GM19372 (cell line): ENCODE measurements at regions not wholly inside any gene's neighbourhood (a gene's known extent, or its start where the extent isn't known, plus 50 kb on each side); places are given as distances from the start of the nearest gene placed in this dataset.

Experiments
- ATAC-seq: cut with Tn5 transposase; IDR thresholded peaks from one replicate; pipeline ENCODE4 v1.9.1; 2021; ENCODE audit warnings: mild to moderate bottlenecking, low read depth, moderate library complexity; ENCODE audit not compliant: unreplicated experiment

DNA sequence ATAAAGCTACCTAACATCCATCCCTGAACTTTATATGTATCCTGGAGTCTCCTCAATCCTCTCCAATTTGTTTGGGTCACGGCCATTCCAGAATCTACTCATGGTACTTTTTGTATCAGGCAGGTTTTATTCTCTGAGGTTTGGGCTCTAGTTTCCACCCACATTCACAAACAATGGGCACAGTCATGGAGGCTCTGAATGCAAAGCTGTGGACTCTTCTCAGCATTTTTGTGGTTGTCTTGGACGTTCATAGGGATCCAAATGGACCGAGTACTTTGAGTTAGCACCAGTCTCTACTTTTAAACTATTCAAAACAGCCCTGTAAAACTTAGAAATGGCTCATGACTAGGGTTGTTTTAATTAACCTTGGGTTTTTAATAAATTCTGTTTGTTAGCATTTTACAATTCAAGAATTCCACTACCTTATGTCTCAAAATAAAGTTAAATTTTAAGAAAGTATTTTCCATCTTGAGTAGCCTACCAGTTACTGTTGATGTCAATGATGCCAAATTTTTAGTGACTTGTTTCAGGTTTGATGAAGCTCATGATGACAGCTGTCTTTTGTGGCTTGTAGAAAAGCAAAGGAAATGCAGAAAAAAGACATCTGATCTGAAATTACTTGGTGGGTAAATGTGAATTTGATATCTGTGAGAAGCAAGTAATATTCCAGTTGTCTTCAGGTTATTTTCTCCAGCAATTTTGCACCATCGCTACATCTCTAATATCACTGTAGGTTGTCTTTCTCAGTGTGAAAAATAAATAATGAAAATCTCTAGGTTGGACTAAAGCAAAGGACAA, 275.7 kb upstream of the THBS1 start:
- ATAC-seq = no peak

DNA sequence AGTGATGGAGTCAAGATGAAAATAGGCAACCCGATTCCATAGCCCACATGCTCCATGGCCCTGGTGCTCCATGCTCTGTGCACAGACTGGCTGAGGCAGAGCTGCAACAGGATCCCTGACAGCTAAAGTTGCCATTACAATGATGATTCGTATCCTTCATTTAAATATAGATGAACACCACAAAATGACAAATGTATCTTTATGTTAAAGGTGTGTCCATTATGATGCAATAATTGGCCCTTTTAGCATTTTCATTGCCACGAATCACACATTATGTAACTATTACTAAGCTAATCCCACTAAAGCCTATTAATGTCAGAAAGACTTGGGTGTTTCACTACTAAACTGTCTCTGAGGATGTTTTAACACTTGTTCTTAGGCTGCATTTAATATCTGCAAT, 270.2 kb upstream of the THBS1 start:
- no peak for ATAC-seq

DNA sequence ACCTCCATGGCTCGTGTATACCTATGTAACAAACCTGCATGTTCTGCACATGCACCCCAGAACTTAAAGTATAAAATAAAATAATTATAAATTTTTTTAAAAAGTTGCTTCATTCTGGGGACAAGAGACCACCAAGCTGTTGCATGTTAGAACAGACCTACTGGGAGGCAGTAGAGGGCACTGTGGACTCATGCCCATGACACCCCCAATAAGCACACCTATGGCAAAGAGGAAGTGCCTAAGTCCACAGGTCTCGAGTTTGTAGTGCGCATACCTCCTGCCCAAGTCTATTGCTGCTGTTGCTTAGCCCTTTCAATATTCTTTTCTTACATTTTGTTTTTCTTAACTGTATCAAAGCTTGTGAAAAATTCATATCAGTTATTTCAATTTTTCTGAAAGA, 267.9 kb upstream of the THBS1 start:
- no peak for ATAC-seq

DNA sequence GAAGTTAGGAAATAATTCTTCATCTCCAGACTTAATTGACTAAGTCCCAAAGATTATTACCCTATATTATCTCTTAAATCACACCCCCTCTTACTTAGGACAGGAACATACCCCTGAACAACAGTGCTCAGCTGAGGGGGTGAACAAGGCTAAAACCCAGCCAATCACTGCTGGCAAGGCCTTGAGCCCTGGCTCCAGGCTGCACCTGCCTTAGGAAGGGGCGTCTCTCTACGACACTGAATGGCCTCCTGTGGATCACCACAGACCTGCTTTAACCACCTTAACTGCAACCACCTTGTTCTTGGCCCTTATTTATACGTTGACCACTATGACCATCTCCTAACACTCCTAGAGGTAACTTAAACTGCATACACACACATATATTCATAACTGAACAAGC, 267.4 kb upstream of the THBS1 start:
- ATAC-seq = no peak

DNA sequence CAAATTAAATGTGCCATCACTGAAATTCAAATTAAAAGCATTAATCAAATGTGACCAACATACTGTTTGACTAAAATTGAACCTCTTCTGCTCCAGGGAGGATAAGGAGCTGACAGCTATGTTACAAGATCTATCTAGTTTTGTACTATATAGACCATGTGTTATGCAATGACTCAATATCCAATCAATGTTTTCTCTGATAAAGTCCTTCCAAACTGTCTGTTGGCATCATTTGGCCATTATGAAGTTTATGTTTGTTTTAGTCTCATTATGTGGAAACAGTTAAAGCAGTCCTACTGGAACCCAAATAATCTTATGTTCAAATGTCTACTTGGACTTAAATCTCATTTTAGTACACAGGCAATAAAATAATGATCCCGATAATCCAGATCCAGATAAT, 267.0 kb upstream of the THBS1 start:
- ATAC-seq = no peak

DNA sequence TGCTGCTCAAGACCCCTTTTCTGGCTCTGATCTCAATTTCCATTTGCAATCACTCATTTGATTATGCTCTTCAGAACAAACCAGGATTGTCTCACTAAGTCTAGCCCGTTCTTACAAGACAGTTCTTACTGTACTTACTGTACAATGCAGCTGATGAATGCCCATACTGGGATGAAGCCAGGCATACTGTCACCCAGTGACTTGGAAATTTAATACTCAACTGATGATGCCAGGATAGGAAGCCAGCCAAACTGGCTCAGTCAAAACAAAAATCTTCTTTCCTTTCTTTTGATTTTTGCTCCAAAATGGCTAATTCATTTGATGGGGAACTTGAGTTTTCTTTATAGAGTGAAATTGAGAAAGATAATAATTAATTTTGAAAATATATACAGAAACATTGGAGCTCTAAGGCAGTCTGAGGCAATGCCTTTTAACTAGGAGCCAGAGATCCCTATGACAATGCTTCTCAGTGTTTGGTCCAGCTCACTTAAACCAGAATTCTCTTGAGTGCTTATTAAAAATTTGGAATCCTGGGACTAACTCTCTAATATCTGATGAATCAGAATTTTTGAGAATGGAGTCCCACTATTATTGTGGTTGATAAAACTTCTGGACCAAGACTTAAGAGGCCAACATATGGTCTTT, 265.6 kb upstream of the THBS1 start:
- ATAC-seq = no peak

DNA sequence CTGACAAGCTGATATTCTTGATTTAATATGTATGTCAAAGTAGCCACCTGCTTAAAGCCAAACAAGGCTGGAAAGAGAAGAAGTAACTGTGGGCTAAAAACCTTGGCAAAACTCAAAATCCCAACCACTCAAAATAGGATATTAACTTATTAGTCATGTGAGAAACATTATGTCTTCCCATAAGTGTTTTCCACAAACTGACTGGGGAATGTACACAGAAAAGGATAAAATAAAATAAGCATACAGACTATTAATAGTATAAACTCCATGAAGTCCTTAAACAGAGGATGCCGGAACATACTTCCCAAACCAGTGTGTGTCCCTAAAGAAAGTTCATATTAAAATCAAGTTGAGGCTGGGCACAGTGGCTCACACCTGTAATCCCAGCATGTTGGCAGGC, 263.7 kb upstream of the THBS1 start:
- no peak for ATAC-seq

DNA sequence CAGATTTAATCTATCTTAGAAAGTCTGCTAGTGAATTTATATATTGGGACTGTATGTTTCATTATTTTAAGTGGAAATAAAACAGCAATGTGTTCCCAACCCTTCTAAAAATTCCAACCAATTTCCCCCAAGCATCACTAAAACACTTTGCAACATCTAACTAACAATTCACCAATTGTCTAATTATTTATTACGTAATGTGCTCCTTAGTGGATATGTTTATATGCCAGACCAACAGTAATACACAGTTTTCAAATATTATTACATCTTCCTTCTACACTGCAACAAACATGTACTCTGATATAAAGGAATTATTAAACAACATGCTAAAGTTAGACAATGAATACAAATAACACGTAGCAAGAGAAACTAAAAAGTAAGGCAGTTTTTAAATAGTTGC, 262.6 kb upstream of the THBS1 start:
- ATAC-seq = no peak

DNA sequence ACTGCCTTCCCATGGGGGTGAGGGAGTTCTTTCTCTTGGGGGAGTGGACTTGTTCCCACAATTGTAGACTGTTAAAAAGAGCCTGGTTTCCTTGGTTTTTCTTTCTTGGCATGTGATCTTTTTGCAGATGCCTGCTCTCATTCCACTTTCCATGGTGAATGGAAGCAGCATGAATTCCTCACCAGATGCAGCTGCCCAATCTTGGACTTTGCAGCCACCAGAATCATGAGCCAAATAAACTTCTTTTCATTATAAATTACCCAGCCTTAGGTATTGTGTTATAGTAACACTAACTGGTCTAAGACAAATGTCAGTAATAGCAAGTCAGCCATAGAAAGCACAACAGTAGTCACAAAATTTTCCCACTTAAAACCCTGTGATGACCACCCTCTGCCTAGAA, 260.5 kb upstream of the THBS1 start:
- no peak for ATAC-seq

DNA sequence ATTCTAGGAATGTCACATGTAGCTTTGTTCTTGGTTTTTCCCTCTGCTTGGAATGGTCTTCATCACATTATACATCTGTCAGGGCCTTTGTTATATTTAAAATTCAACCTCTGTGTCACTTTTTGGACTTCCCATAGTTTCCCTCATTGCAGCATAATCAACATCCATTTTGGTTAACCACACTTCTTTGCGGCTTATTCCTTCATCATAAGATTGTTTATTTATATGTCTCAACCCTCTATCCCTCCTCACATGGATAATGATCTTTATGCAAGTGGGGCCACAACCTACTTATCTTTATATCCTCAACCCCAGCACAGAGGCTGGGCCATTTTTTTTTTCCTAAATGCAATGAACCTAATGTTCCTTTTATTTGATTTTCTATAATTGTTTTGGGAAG, 260.0 kb upstream of the THBS1 start:
- ATAC-seq = no peak

DNA sequence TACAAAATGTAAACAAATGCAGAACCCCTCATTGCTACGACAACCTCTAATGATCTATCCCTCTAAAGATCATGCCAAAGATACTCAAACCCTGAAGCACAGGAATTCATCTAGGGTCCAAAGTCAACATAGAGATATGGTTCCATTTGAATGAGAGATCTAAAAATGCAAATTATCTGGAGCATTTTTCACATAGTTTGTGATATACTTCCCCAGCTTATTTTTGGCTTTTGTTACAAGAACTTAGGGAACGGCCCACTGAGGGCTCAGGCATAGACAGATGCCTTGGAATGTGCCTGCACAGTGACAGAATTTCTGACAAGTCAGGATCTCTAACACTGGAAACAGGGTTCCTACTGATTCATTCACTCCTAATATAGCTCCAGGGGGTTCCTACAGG, 258.9 kb upstream of the THBS1 start:
- ATAC-seq = no peak

DNA sequence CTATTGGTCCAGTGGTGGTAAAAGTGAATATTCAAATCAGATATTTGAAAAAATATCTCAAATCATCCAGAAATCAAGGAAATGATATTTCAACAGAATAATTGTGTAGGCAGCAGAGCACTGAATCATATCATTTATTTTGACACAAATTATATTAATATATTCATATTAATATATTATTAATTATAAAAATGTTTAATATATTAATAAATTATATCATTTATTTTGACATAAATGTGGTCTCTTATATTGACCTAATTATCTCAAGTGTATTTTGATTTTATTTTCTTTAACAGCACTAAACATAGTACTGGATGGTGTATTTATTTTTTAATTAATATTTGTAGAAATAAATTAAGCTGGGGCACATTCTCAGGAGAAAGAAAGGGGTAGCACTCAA, 257.7 kb upstream of the THBS1 start:
- ATAC-seq = no peak

DNA sequence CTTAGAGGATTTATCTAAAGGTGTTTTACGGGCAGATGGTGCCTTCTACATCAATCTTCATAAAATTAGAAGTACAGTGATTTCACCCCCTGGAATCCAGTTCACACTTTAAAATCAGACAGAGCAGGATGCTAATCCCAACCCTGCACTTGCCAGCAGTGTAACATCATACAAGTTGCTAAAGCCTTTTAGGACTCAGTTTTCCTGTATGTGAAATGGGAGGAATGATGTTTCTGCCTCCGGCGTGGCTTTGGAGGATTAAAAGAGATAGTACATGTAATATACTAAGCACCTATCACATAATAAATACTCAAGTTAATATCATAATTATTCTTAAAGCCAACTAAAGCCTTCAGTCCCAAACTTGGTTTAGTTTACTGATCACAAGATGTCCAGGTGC, 257.2 kb upstream of the THBS1 start:
- ATAC-seq = no peak

DNA sequence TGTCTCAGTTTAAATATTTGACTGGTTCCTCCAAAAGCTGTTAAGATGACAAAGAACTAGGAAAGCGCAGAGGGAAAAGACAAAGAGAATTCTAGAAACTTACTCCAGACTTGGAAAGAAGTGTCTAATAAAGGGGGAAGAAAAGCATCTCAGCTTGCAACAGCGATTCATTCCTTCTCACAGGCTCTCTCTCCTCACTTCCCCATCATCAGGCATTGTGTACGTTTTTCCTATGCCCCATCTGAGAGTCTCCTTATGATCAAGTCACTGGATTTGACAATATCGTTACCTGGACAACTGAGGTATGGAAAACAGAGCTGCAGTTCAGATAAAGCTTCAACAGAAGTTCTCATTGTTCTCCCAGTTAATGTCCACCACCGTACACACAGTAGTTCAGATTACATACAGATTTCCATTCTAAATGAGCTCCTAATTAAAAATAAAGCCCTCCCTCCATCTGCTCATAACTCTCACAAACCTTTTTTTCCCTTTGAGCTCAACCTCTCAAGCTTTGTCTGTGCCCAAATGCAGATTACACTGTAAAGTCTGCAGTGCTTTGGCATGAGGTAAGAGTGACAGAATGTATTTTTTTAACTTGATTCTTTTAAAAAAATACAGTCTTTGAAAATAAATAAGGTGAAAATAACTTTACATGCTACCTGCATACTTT, 254.4 kb upstream of the THBS1 start:
- ATAC-seq = no peak

DNA sequence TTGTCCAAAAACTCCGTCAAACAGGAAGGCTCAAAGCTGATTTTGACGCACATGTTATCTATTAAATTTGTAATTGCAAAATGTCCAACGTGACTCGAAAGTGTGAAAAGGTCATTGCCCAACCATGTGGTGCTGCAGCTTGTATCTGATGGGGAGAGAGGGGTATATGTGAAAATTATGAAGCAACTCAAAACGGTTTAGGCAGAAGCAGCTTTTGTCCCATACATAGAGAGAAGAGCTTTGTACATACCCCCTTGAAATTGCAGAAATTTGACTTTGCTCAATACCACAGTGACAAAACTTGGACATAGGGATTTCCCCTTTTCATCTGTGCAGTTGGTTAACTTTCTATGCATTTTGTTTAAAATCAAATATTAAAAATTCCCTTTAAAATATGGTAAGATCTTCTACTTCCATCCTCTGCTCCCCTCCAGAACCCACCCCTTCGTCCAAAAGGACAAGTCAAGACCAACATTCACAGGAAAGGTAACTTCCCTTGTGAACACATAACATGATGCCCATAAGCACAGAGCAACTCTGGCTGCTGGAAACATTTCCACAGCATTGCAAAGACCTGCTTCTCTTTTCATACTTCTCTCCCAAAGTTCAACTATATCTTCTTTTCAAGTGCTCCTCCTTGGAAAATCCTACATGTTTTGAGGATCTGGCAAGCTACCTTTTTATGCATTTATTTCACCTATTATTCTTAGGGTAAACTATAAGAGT, 253.7 kb upstream of the THBS1 start:
- ATAC-seq = no peak

DNA sequence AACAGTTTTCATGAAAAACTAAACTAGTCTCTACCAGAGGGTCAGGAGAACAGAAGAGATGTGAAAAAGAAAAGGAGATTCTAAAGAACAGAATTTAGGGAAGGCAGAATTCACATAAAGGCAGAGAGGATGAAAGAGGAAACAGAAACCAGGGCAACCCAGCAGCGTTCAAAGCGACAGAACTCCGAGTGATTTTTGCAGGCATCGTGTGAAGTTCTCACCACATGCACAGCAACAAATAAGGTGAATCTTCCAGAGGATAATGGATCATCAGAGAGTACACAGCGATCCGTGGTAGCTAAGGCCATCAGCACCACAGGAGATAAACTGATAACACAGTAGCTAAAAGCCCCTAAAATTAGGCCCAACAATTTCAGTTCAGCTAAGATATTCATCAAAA, 250.8 kb upstream of the THBS1 start:
- no peak for ATAC-seq

DNA sequence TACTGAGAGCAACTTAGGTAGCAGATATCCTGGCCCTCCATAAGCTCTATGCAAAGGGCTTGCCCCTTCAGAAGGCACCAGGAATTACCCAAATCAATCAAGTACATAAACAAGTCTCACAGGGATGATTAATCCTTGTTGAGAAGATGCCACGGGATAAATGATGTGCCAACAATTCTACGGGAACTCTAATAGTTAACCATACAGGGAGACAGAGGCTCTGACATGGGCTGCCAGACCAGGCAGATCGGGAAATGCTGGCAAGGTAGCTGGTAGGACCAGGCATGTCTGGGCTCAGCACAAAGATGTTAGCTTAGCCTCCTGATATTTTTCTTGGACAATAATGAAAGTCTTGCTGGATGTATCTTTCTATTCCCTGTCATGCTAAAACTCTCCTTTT, 249.3 kb upstream of the THBS1 start:
- no peak for ATAC-seq

DNA sequence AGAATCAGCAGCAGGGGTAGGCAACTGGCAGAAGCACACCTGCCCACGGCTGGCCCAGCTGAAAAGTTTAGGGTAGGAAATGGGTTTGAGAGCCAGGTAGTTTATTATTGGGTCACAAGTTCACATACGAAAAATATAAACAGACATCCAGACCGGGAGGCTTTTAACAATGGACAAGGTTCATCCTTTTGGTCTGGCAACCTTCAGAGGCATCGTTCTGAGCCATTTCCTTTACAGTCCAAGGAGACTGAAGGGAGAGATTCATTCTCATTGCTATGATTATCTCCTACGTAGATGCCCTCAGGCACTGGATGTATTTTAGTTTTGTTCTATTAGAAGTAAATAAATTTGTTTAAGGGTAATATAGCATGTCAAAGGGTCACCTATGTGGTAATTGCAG, 248.0 kb upstream of the THBS1 start:
- no peak for ATAC-seq

DNA sequence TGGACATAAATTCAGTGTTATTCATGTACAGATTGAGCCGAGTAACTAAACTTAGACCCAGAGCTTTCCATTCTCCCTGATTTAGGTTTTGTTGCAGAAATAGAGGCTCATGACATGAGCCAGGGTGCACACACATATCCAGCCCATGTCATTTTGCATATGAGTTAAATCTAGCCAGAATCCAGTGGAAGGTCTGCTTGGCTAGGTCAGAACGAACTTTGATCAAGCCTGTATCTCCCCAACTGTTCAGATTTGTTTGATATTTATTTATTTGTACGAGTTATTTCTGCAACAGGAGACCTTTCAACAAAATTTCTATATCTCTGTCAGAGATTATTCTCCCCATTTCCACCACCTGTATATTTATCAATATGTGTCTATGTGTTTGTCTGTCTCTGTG, 247.5 kb upstream of the THBS1 start:
- no peak for ATAC-seq

DNA sequence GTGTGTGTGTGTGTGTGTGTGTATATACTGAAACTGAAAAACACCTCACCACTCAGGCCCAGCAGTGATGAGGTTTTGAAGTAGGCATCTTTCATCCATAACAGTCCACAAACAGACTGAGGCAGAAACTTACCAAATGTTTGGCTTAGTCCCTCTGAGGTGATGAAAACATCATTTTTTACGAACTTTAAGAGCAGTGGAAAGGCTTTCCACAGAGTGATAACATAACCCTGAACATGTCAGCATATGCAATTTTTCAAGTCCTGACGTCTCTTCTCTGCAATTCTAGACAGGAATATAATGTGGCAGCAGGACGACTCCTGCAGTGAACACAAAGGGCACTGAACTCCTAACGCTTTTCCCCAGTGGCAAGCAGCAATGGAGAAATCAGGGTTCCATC, 247.0 kb upstream of the THBS1 start:
- no peak for ATAC-seq

DNA sequence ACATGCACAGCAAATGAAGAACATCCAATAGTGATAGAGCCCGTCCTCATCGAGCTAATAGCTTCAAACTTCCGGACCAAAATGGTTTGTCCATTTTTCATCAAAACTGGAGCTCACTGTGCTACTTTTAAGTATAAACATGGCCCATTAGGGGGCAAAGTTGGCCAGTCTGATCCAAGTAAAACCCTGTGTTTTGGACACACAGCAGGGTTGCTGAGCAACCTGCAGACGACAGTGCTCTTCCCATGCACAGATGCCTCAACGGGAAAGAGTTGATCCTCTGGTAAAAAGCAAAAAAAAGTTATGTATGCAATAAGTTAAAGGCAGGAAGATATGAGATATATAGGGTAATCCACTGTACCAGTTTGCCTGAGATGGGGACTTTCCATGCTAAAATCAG, 244.0 kb upstream of the THBS1 start:
- no peak for ATAC-seq
